ENCODE measurements at regions not wholly inside any gene's neighbourhood (a gene's known extent, or its start where the extent isn't known, plus 50 kb on each side); places are given as distances from the start of the nearest gene placed in this dataset.

- TF ChIP-seq TOX (CRISPR knock-in tag; IDR thresholded peaks at IDR 0.05; ENCODE audit: borderline replicate concordance) (no peak), TSHZ2 (CRISPR knock-in tag; IDR thresholded peaks at IDR 0.05) (no peak), POU6F1 (CRISPR knock-in tag; IDR thresholded peaks at IDR 0.05; ENCODE audit: borderline replicate concordance, low read depth) (no peak), ZFP30 (CRISPR knock-in tag; IDR thresholded peaks at IDR 0.05) (no peak), OSR1 (CRISPR knock-in tag; IDR thresholded peaks at IDR 0.05) (no peak), ARNTL (CRISPR knock-in tag; IDR thresholded peaks at IDR 0.05; ENCODE audit: borderline replicate concordance, low read depth) (no peak), ZNF70 (CRISPR knock-in tag; IDR thresholded peaks at IDR 0.05) (no peak)
- ATAC-seq: no peak
These were observed 145.9 kb upstream of the LHX1 start for GRCh38 chr17:36791150-36791941.

- ATAC-seq: no peak
- TF ChIP-seq ZNF8 (CRISPR knock-in tag; IDR thresholded peaks at IDR 0.05) (no peak), ISL1 (CRISPR knock-in tag; IDR thresholded peaks at IDR 0.05) (no peak), TSHZ2 (CRISPR knock-in tag; IDR thresholded peaks at IDR 0.05) (no peak), ZC3H10 (CRISPR knock-in tag; IDR thresholded peaks at IDR 0.05) (no peak), CREB5 (CRISPR knock-in tag; IDR thresholded peaks at IDR 0.05; ENCODE audit: low read depth) (no peak), PATZ1 (CRISPR knock-in tag; IDR thresholded peaks at IDR 0.05; ENCODE audit: borderline replicate concordance) (no peak), PPARA (CRISPR knock-in tag; IDR thresholded peaks at IDR 0.05; ENCODE audit: borderline replicate concordance) (no peak), CSRNP3 (CRISPR knock-in tag; IDR thresholded peaks at IDR 0.05) (no peak), TOX (CRISPR knock-in tag; IDR thresholded peaks at IDR 0.05; ENCODE audit: borderline replicate concordance) (no peak), TCF4 (CRISPR knock-in tag; IDR thresholded peaks at IDR 0.05; ENCODE audit: borderline replicate concordance) (no peak), RARB (CRISPR knock-in tag; IDR thresholded peaks at IDR 0.05) (no peak), ZNF565 (CRISPR knock-in tag; conservative IDR thresholded peaks at IDR 0.05; ENCODE audit: low read depth) (no peak), SNAI2 (CRISPR knock-in tag; IDR thresholded peaks at IDR 0.05) (no peak), ZFP3 (CRISPR knock-in tag; IDR thresholded peaks at IDR 0.05) (no peak), CSDC2 (CRISPR knock-in tag; IDR thresholded peaks at IDR 0.05) (no peak), OSR1 (CRISPR knock-in tag; IDR thresholded peaks at IDR 0.05) (no peak), POU6F1 (CRISPR knock-in tag; IDR thresholded peaks at IDR 0.05; ENCODE audit: borderline replicate concordance, low read depth) (no peak)
These were observed 145.3 kb upstream of the LHX1 start for GRCh38 chr17:36791942-36792475.
